HEK293 (cell line): ENCODE measurements at regions not wholly inside any gene's neighbourhood (a gene's known extent, or its start where the extent isn't known, plus 50 kb on each side); places are given as distances from the start of the nearest gene placed in this dataset.
"Not testable (repeated sequence)": the region's sequence is repeated elsewhere in the genome, so short reads cannot be mapped to it uniquely, and the experiment has no call there.

Source experiments
- CTCF ChIA-PET: fragments of 350-600 bp; formaldehyde crosslinking; extraction: SDS; loops from one replicate; lab custom pipeline; 2021; ENCODE audit warnings: antibody characterized with exemption; lab: Yijun Ruan, JAX
- POLR2A ChIA-PET: fragments of 300-600 bp; formaldehyde crosslinking; extraction: SDS; loops from one replicate; lab custom pipeline; 2020; ENCODE audit warnings: antibody characterized with exemption, inconsistent platforms; lab: Yijun Ruan, JAX
- H3K27ac ChIP-seq: fragments of 200-500 bp; sonication (Bioruptor generic); 2 replicates; pipeline ENCODE4 v1.5.1; 2014; ENCODE audit warnings: low read depth, low read length, control low read depth, inconsistent platforms; ENCODE audit errors: extremely low read depth
- H3K36me3 ChIP-seq, 2 experiments: fragments of 200-500 bp in 1 of 2; sonication (Bioruptor generic) in 1 of 2; 1 replicate in 1 of 2; 2 replicates in 1 of 2; pipeline ENCODE4 v1.5.1; 2014 to 2017; ENCODE audit warnings: inconsistent platforms in 2 of 2, low read length in 2 of 2; ENCODE audit not compliant: control insufficient read depth in 2 of 2, insufficient read depth in 1 of 2
- H3K4me1 ChIP-seq: fragments of 200-500 bp; sonication (Bioruptor generic); 2 replicates; pipeline ENCODE4 v1.5.1; 2014; ENCODE audit warnings: mild to moderate bottlenecking, low read length, inconsistent platforms; ENCODE audit not compliant: control insufficient read depth, insufficient read depth
- H3K4me3 ChIP-seq: 2 replicates; pipeline ENCODE4 v1.5.1; 2011; ENCODE audit warnings: low read depth, mild to moderate bottlenecking, control low read depth, low read length, moderate library complexity
- H3K9me3 ChIP-seq: fragments of 200-500 bp; sonication (Bioruptor generic); 2 replicates; pipeline ENCODE4 v1.5.1; 2014; ENCODE audit warnings: low read depth, low read length, inconsistent platforms; ENCODE audit not compliant: control insufficient read depth, insufficient read depth
- GLIS1 ChIP-seq: fragments of 450-650 bp; formaldehyde crosslinking; IDR thresholded peaks from 2 replicates; pipeline ENCODE4 v1.5.1; 2016; ENCODE audit warnings: missing biosample characterization, missing genetic modification characterization
- MEIS1 ChIP-seq: sonication (generic); formaldehyde crosslinking; IDR thresholded peaks from 2 replicates; pipeline ENCODE4 v1.8.1; 2022; ENCODE audit warnings: missing genetic modification reagents, mild to moderate bottlenecking, borderline replicate concordance
- TCF7L2 ChIP-seq: IDR thresholded peaks from 2 replicates; pipeline ENCODE4 v1.6.1; 2011; ENCODE audit warnings: low read depth, mild to moderate bottlenecking, inconsistent platforms, low read length, moderate library complexity, borderline replicate concordance
- ZBTB48 ChIP-seq: fragments of 450-650 bp; formaldehyde crosslinking; IDR thresholded peaks from 2 replicates; pipeline ENCODE4 v1.5.1; 2016; ENCODE audit warnings: missing biosample characterization, missing genetic modification characterization
- ZFP3 ChIP-seq: fragments of 450-650 bp; formaldehyde crosslinking; IDR thresholded peaks from 2 replicates; pipeline ENCODE4 v1.5.1; 2016; ENCODE audit warnings: low read depth, missing biosample characterization, missing genetic modification characterization
- ZNF140 ChIP-seq: fragments of 450-650 bp; formaldehyde crosslinking; IDR thresholded peaks from 2 replicates; pipeline ENCODE4 v1.5.1; 2016; ENCODE audit warnings: missing biosample characterization, missing genetic modification characterization
- ZNF146 ChIP-seq: fragments of 450-650 bp; formaldehyde crosslinking; IDR thresholded peaks from 2 replicates; pipeline ENCODE4 v1.5.1; 2016; ENCODE audit warnings: missing biosample characterization, missing genetic modification characterization
- ZNF174 ChIP-seq: fragments of 450-650 bp; formaldehyde crosslinking; IDR thresholded peaks from 2 replicates; pipeline ENCODE4 v1.5.0; 2017; ENCODE audit warnings: missing biosample characterization, mild to moderate bottlenecking, missing genetic modification characterization
- ZNF2 ChIP-seq: fragments of 450-650 bp; formaldehyde crosslinking; IDR thresholded peaks from 2 replicates; pipeline ENCODE4 v1.5.1; 2016; ENCODE audit warnings: missing biosample characterization, missing genetic modification characterization
- ZNF311 ChIP-seq: fragments of 450-650 bp; formaldehyde crosslinking; IDR thresholded peaks from 2 replicates; pipeline ENCODE4 v1.5.1; 2017; ENCODE audit warnings: missing biosample characterization, missing genetic modification characterization, borderline replicate concordance
- ZNF350 ChIP-seq: fragments of 450-650 bp; formaldehyde crosslinking; IDR thresholded peaks from 2 replicates; pipeline ENCODE4 v1.5.0; 2017; ENCODE audit warnings: missing biosample characterization, mild to moderate bottlenecking, missing genetic modification characterization
- ZNF37A ChIP-seq: fragments of 450-650 bp; IDR thresholded peaks from 2 replicates; pipeline ENCODE4 v1.5.1; 2018; ENCODE audit warnings: missing biosample characterization, missing genetic modification characterization
- ZNF404 ChIP-seq: fragments of 450-650 bp; formaldehyde crosslinking; IDR thresholded peaks from 2 replicates; pipeline ENCODE4 v1.5.1; 2017; ENCODE audit warnings: missing biosample characterization, missing genetic modification characterization
- ZNF558 ChIP-seq: fragments of 450-650 bp; formaldehyde crosslinking; IDR thresholded peaks from 2 replicates; pipeline ENCODE4 v1.5.1; 2016; ENCODE audit warnings: missing biosample characterization, missing genetic modification characterization
- ZNF629 ChIP-seq: fragments of 450-650 bp; formaldehyde crosslinking; IDR thresholded peaks from 2 replicates; pipeline ENCODE4 v1.5.1; 2017; ENCODE audit warnings: missing biosample characterization, missing genetic modification characterization
- TF ChIP-seq, protein P1 (sequence below): fragments of 450-650 bp; formaldehyde crosslinking; IDR thresholded peaks from 2 replicates; pipeline ENCODE4 v1.5.1; 2016; ENCODE audit warnings: missing biosample characterization, missing genetic modification characterization
- TF ChIP-seq, protein P2 (sequence below): fragments of 450-650 bp; formaldehyde crosslinking; IDR thresholded peaks from 2 replicates; pipeline ENCODE4 v1.5.1; 2016; ENCODE audit warnings: missing biosample characterization, missing genetic modification characterization
- TF ChIP-seq, protein P3 (sequence below): fragments of 450-650 bp; formaldehyde crosslinking; optimal IDR thresholded peaks from 2 replicates; pipeline ENCODE3; 2016; ENCODE audit warnings: missing biosample characterization, mild to moderate bottlenecking, missing genetic modification characterization
- TF ChIP-seq, protein P4 (sequence below): fragments of 450-650 bp; formaldehyde crosslinking; IDR thresholded peaks from 2 replicates; pipeline ENCODE4 v1.5.1; 2016; ENCODE audit warnings: missing biosample characterization, missing genetic modification characterization
- TF ChIP-seq, protein P5 (sequence below): fragments of 450-650 bp; formaldehyde crosslinking; IDR thresholded peaks from 2 replicates; pipeline ENCODE4 v1.5.1; 2017; ENCODE audit warnings: missing biosample characterization, missing genetic modification characterization
- TF ChIP-seq, protein P6 (sequence below): fragments of 450-650 bp; formaldehyde crosslinking; IDR thresholded peaks from 2 replicates; pipeline ENCODE4 v1.5.1; 2016; ENCODE audit warnings: missing biosample characterization, missing genetic modification characterization
- TF ChIP-seq, protein P7 (sequence below): fragments of 450-650 bp; formaldehyde crosslinking; IDR thresholded peaks from 2 replicates; pipeline ENCODE4 v1.5.1; 2016; ENCODE audit warnings: missing biosample characterization, missing genetic modification characterization

DNA sequence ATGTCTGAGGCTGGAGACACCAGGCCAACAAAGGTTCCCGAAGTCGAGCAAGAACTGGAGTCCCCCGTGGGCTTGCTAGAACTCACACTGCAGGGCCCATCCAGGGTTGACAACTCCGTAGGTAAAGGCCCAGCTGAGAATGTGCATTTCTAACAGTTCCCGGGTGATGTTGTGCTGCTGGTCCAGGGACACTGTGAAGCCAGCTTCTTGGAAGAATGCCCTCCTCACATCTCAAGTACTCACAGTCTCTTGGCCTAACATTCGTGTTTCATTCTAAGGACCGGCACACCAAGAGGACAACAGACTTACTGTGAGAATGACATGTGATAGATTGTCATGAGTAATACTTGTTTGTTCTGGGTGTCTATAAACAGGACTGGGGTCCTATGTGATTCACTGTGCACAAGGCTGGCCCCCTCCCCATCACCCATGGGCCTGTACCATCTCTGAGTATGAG, 682.3 kb upstream of the IGFBP3 start:
- Histone ChIP-seq H3K4me1 (peaks cover 6% of the 10 kb centered on the region), H3K27ac (no peak overlapping the region)
- CTCF ChIA-PET = no interaction called here

DNA sequence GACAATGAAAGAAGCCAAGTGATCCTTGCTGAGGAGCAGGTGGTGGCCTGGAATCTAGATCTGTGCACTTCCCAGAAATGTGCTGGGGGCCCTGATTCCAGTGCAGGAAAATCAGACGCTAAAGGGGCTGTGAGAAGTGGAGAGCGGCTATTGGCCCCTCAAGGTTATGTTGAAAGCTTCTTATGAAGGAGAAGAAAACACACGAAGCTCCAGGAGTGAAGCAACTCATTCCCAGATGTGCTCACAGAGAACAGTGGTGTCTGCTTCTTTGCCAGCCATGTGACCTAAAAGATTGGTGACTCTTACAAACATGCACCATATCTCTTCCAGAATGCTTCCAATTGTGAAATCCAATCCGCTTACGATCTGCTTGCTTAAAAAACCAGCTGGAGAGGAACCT, 679.3 kb upstream of the IGFBP3 start:
- peaks cover 6% of the 10 kb centered on the region for H3K4me1 ChIP-seq
- no peak overlapping the region for H3K27ac ChIP-seq
- TF ChIP-seq MEIS1 (no peak), ZNF140 (tag by site-specific recombination) (no peak), TCF7L2 (no peak), ZNF404 (no peak), ZNF146 (no peak), ZNF350 (tag by site-specific recombination) (no peak)
- TF ChIP-seq, protein P1, sequence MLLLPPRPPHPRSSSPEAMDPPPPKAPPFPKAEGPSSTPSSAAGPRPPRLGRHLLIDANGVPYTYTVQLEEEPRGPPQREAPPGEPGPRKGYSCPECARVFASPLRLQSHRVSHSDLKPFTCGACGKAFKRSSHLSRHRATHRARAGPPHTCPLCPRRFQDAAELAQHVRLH (tag by site-specific recombination) = no peak
- no peaks in the 10 kb centered on the region for H3K9me3 ChIP-seq
- no peaks in the 10 kb centered on the region for H3K36me3 ChIP-seq
- POLR2A ChIA-PET = no interaction called here
- no peak overlapping the region for H3K4me3 ChIP-seq
- CTCF ChIA-PET = interaction anchor here (0.6 kb wide), 1 partner anchor 45 kb away, joined by 3 read pairs; no protein-coding TSS in a partner anchor

More for the DNA sequence above, 682.3 kb upstream of the IGFBP3 start:
- POLR2A ChIA-PET = no interaction called here
- no peak for TF ChIP-seq ZBTB48 (tag by site-specific recombination)
- TF ChIP-seq, protein P1 (tag by site-specific recombination) = no peak
- TF ChIP-seq, protein P2, sequence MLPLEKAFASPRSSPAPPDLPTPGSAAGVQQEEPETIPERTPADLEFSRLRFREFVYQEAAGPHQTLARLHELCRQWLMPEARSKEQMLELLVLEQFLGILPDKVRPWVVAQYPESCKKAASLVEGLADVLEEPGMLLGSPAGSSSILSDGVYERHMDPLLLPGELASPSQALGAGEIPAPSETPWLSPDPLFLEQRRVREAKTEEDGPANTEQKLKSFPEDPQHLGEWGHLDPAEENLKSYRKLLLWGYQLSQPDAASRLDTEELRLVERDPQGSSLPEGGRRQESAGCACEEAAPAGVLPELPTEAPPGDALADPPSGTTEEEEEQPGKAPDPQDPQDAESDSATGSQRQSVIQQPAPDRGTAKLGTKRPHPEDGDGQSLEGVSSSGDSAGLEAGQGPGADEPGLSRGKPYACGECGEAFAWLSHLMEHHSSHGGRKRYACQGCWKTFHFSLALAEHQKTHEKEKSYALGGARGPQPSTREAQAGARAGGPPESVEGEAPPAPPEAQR (tag by site-specific recombination) = no peak
- TF ChIP-seq ZNF2 (tag by site-specific recombination) = no peak
- TF ChIP-seq, protein P3, sequence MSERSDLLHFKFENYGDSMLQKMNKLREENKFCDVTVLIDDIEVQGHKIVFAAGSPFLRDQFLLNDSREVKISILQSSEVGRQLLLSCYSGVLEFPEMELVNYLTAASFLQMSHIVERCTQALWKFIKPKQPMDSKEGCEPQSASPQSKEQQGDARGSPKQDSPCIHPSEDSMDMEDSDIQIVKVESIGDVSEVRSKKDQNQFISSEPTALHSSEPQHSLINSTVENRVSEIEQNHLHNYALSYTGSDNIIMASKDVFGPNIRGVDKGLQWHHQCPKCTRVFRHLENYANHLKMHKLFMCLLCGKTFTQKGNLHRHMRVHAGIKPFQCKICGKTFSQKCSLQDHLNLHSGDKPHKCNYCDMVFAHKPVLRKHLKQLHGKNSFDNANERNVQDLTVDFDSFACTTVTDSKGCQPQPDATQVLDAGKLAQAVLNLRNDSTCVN (tag by site-specific recombination) = no peak
- no peak for TF ChIP-seq ZFP3 (tag by site-specific recombination)
- TF ChIP-seq ZNF629 (tag by site-specific recombination) = no peak
- TF ChIP-seq GLIS1 (tag by site-specific recombination) = no peak
- TF ChIP-seq, protein P4, sequence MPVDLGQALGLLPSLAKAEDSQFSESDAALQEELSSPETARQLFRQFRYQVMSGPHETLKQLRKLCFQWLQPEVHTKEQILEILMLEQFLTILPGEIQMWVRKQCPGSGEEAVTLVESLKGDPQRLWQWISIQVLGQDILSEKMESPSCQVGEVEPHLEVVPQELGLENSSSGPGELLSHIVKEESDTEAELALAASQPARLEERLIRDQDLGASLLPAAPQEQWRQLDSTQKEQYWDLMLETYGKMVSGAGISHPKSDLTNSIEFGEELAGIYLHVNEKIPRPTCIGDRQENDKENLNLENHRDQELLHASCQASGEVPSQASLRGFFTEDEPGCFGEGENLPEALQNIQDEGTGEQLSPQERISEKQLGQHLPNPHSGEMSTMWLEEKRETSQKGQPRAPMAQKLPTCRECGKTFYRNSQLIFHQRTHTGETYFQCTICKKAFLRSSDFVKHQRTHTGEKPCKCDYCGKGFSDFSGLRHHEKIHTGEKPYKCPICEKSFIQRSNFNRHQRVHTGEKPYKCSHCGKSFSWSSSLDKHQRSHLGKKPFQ (tag by site-specific recombination) = no peak
- TF ChIP-seq, protein P5, sequence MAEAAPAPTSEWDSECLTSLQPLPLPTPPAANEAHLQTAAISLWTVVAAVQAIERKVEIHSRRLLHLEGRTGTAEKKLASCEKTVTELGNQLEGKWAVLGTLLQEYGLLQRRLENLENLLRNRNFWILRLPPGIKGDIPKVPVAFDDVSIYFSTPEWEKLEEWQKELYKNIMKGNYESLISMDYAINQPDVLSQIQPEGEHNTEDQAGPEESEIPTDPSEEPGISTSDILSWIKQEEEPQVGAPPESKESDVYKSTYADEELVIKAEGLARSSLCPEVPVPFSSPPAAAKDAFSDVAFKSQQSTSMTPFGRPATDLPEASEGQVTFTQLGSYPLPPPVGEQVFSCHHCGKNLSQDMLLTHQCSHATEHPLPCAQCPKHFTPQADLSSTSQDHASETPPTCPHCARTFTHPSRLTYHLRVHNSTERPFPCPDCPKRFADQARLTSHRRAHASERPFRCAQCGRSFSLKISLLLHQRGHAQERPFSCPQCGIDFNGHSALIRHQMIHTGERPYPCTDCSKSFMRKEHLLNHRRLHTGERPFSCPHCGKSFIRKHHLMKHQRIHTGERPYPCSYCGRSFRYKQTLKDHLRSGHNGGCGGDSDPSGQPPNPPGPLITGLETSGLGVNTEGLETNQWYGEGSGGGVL (tag by site-specific recombination) = no peak
- TF ChIP-seq, protein P6, sequence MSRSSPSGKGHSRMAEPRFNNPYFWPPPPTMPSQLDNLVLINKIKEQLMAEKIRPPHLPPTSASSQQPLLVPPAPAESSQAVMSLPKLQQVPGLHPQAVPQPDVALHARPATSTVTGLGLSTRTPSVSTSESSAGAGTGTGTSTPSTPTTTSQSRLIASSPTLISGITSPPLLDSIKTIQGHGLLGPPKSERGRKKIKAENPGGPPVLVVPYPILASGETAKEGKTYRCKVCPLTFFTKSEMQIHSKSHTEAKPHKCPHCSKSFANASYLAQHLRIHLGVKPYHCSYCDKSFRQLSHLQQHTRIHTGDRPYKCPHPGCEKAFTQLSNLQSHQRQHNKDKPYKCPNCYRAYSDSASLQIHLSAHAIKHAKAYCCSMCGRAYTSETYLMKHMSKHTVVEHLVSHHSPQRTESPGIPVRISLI (tag by site-specific recombination) = no peak
- TF ChIP-seq ZNF37A (tag by site-specific recombination) = no peak
- no peak for TF ChIP-seq ZNF311 (tag by site-specific recombination)
- TF ChIP-seq, protein P7, sequence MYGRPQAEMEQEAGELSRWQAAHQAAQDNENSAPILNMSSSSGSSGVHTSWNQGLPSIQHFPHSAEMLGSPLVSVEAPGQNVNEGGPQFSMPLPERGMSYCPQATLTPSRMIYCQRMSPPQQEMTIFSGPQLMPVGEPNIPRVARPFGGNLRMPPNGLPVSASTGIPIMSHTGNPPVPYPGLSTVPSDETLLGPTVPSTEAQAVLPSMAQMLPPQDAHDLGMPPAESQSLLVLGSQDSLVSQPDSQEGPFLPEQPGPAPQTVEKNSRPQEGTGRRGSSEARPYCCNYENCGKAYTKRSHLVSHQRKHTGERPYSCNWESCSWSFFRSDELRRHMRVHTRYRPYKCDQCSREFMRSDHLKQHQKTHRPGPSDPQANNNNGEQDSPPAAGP (tag by site-specific recombination) = no peak
- no peak for TF ChIP-seq ZNF174
- TF ChIP-seq ZNF558 (tag by site-specific recombination) = no peak
- TF ChIP-seq, all 188 proteins: peak for 0
- H3K4me3 ChIP-seq = no peak overlapping the region
- no peaks in the 10 kb centered on the region for H3K9me3 ChIP-seq
- no peaks in the 10 kb centered on the region for H3K36me3 ChIP-seq

DNA sequence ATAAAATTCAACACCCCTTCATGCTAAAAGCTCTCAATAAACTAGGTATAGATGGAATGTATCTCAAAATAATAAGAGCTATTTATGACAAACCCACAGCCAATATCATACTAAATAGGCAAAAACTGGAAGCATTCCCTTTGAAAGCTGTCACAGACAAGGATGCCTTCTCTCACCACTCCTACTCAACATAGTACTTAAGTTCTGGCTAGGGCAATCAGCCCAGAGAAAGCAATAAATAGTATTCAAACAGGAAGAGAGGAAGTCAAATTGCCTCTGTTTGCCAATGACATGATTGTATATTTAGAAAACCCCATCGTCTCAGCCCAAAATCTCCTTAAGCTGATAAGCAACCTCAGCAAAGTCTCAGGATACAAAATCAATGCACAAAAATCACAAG, 673.8 kb upstream of the IGFBP3 start:
- H3K27ac ChIP-seq, H3K9me3 ChIP-seq, POLR2A ChIA-PET, H3K4me1 ChIP-seq, H3K4me3 ChIP-seq, H3K36me3 ChIP-seq, CTCF ChIA-PET: not testable (repeated sequence)
